Fibroblast of villous mesenchyme (primary cell): ENCODE measurements at regions not wholly inside any gene's neighbourhood (a gene's known extent, or its start where the extent isn't known, plus 50 kb on each side); places are given as distances from the start of the nearest gene placed in this dataset.

Experiments used
- DNase-seq: peaks from one replicate; pipeline ENCODE4 v3.0.0-alpha.2; 2010; ENCODE audit warnings: low read depth
- H3K4me3 ChIP-seq: 2 replicates; pipeline ENCODE4 v1.5.1; 2011; ENCODE audit warnings: low read depth, mild to moderate bottlenecking, low read length
- CTCF ChIP-seq: IDR thresholded peaks from 2 replicates; pipeline ENCODE4 v1.5.1; 2012; ENCODE audit warnings: low read depth, mild to moderate bottlenecking, low read length; ENCODE audit not compliant: insufficient read depth

GRCh38 chr11:70828593-70829082 is 423.7 kb downstream of the SHANK2 start:
- no peak overlapping the region for H3K4me3 ChIP-seq
- no peak for DNase-seq
- TF ChIP-seq CTCF, result no peak

- no peak overlapping the region for H3K4me3 ChIP-seq
- no peak for DNase-seq
Observed at GRCh38 chr11:70829134-70829885, 423.1 kb downstream of the SHANK2 start.

DNA sequence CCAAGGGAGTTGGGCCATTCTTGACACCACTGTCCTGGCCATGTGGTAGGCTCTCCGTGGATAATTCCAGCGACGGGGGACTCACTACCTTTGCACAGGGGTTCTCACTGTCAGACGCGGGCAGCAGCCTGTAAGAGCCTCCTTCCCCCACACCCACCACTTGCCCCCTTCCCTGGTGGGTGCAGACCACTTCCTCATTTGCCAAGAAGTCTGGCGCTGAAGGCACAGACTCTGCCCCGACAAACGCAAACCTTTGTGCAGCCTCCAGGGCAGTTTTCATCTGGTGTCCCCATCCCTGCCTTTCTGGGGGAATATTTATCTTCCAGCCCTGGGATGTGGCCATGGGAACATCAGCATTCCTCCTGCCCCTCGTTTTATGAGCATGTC is 422.5 kb downstream of the SHANK2 start:
- DNase-seq, result no peak
- TF ChIP-seq CTCF, result no peak
- H3K4me3 ChIP-seq, result no peak overlapping the region

More at GRCh38 chr11:70829134-70829885, 423.1 kb downstream of the SHANK2 start:
- TF ChIP-seq CTCF, result no peak

- no peak overlapping the region for H3K4me3 ChIP-seq
- TF ChIP-seq CTCF, result no peak
- no peak for DNase-seq
Observed at GRCh38 chr11:70833011-70833410, 419.4 kb downstream of the SHANK2 start.

DNA sequence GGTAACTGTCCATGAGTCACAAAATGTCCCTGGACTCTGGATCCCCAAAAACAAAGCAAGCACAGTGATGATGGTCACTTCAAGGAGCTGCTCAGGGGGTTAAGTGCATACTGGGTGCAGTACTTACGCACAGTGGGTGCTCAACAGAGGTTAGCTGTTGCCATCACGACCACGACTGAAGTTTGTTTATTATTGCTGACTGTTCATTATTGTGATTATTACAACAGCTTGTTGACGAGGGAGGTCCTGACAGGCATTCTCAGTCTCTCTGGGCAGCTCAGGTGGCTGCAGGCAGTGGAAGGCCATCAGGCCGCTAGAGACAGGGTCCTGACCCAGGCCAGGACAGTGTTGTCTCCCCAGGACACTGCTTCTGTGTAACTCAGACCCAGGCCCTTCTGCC is 418.8 kb downstream of the SHANK2 start:
- DNase-seq, result no peak
- TF ChIP-seq CTCF, result no peak
- H3K4me3 ChIP-seq, result no peak overlapping the region

- TF ChIP-seq CTCF, result no peak
- H3K4me3 ChIP-seq, result no peak overlapping the region
- DNase-seq, result no peak
Observed at GRCh38 chr11:70834277-70834940, 418.0 kb downstream of the SHANK2 start.
